Endothelial cell of umbilical vein (primary cell): ENCODE measurements at regions not wholly inside any gene's neighbourhood (a gene's known extent, or its start where the extent isn't known, plus 50 kb on each side); places are given as distances from the start of the nearest gene placed in this dataset.

ENCODE experiments used
- BruUV-seq: library from RNA; stranded (reverse); fragments of 400-500 nt; replicated peaks from 2 replicates; lab custom pipeline; 2021; lab: Mats Ljungman, UMichigan
- CTCF ChIA-PET: fragments of 300-600, 350-600 bp; sonication (Branson Sonifier 250); formaldehyde crosslinking; loops from one replicate; lab custom pipeline; 2021; ENCODE audit warnings: antibody characterized with exemption, inconsistent platforms; lab: Charles Lee
- POLR2A ChIA-PET: fragments of 300-600, 350-600 bp; sonication (Branson Sonifier 250); formaldehyde crosslinking; loops from one replicate; lab custom pipeline; 2021; ENCODE audit warnings: antibody characterized with exemption, inconsistent platforms; lab: Charles Lee
- DNase-seq: peaks from one replicate; pipeline ENCODE4 v3.0.0-alpha.2; 2011; ENCODE audit warnings: low read depth, low spot score
- FAIRE-seq: peaks from 2 replicates; lab custom pipeline; 2011; peaks lifted over from hg19 to GRCh38; lab: Jason Lieb, UNC
- H2AFZ ChIP-seq: 2 replicates; pipeline ENCODE4 v1.6.0; 2012; ENCODE audit warnings: low read depth, low read length, control low read depth, inconsistent platforms
- H3K27ac ChIP-seq: 2 replicates; pipeline ENCODE4 v1.5.1; 2011; ENCODE audit warnings: low read depth, mild to moderate bottlenecking, control low read depth, low read length, moderate library complexity; ENCODE audit not compliant: insufficient read depth
- H3K27me3 ChIP-seq, 2 experiments: 2 replicates each; pipeline versions ENCODE4 v1.6.0 to v1.6.1; 2011; ENCODE audit warnings: low read length in 2 of 2, mixed read lengths in 1 of 2; ENCODE audit not compliant: control insufficient read depth in 2 of 2, insufficient read depth in 2 of 2
- H3K36me3 ChIP-seq, 2 experiments: 2 replicates in 1 of 2; 3 replicates in 1 of 2; pipeline ENCODE4 v1.5.1; 2011; ENCODE audit warnings: low read length in 2 of 2, mild to moderate bottlenecking in 1 of 2, moderate library complexity in 1 of 2; ENCODE audit not compliant: control insufficient read depth in 2 of 2, insufficient read depth in 2 of 2; ENCODE audit errors: extremely low read depth in 1 of 2
- H3K4me1 ChIP-seq: 3 replicates; pipeline ENCODE4 v1.5.1; 2011; ENCODE audit warnings: mild to moderate bottlenecking, low read length; ENCODE audit not compliant: control insufficient read depth, insufficient read depth; ENCODE audit errors: extremely low read depth
- H3K4me2 ChIP-seq: 2 replicates; pipeline ENCODE4 v1.6.1; 2011; ENCODE audit warnings: low read length, control low read depth, mixed read lengths; ENCODE audit not compliant: insufficient read depth
- H3K4me3 ChIP-seq, 3 experiments: fragments of 200-600 bp in 1 of 3; sonication (generic), shearing (Covaris generic) in 1 of 3; replicated peaks in 1 of 3; 2 replicates each; pipeline ENCODE4 v1.5.1; 2011 to 2016; ENCODE audit warnings: control low read depth in 3 of 3, low read length in 3 of 3, mild to moderate bottlenecking in 2 of 3, inconsistent platforms in 1 of 3, low read depth in 1 of 3, moderate library complexity in 1 of 3; ENCODE audit not compliant: insufficient read depth in 1 of 3
- H3K79me2 ChIP-seq: 2 replicates; pipeline ENCODE4 v1.6.0; 2012; ENCODE audit warnings: low read length, inconsistent platforms; ENCODE audit not compliant: control insufficient read depth, insufficient read depth
- H3K9ac ChIP-seq: replicated peaks from 2 replicates; pipeline ENCODE3; 2011; ENCODE audit warnings: low read length, control low read depth; ENCODE audit not compliant: insufficient read depth; ENCODE audit errors: extremely low read depth
- H3K9me1 ChIP-seq: replicated peaks from 3 replicates; pipeline ENCODE4 v1.6.0; 2011; ENCODE audit warnings: mild to moderate bottlenecking, low read length; ENCODE audit not compliant: control insufficient read depth, insufficient read depth; ENCODE audit errors: extremely low read depth
- H3K9me3 ChIP-seq: replicated peaks from 2 replicates; pipeline ENCODE4 v1.5.1; 2012; ENCODE audit warnings: low read length, inconsistent platforms; ENCODE audit not compliant: control insufficient read depth, insufficient read depth
- H4K20me1 ChIP-seq: replicated peaks from 2 replicates; pipeline ENCODE3; 2011; ENCODE audit warnings: mild to moderate bottlenecking, low read length; ENCODE audit not compliant: control insufficient read depth, insufficient read depth; ENCODE audit errors: extremely low read depth
- CTCF ChIP-seq, 2 donors: IDR thresholded peaks; 1 replicate in 1 of 2; 2 replicates in 1 of 2; pipeline ENCODE4 v1.5.1; 2011; ENCODE audit warnings: low read length in 2 of 2, mild to moderate bottlenecking in 2 of 2, moderate library complexity in 2 of 2, control low read depth in 1 of 2, inconsistent platforms in 1 of 2, low read depth in 1 of 2; ENCODE audit not compliant: insufficient read depth in 1 of 2; ENCODE audit errors: extremely low read depth in 1 of 2
- EZH2 ChIP-seq: IDR thresholded peaks from 2 replicates; pipeline ENCODE4 v1.6.1; 2012; ENCODE audit warnings: borderline replicate concordance, low read depth, mild to moderate bottlenecking, moderate library complexity, low read length, inconsistent platforms; ENCODE audit not compliant: severe bottlenecking
- FOS ChIP-seq: IDR thresholded peaks from 2 replicates; pipeline ENCODE4 v1.6.1; 2011; ENCODE audit warnings: mild to moderate bottlenecking, low read length, moderate library complexity, borderline replicate concordance; ENCODE audit not compliant: insufficient read depth
- GATA2 ChIP-seq: IDR thresholded peaks from 2 replicates; pipeline ENCODE4 v1.7.0; 2011; ENCODE audit warnings: low read depth, mild to moderate bottlenecking, moderate library complexity, mixed read lengths, low read length; ENCODE audit not compliant: insufficient read length, insufficient read depth
- JUN ChIP-seq: IDR thresholded peaks from 2 replicates; pipeline ENCODE4 v1.6.1; 2011; ENCODE audit warnings: borderline replicate concordance, low read depth; ENCODE audit not compliant: insufficient read length, insufficient read depth
- MYC ChIP-seq: IDR thresholded peaks from one replicate; pipeline ENCODE4 v1.6.1; 2011; ENCODE audit warnings: mild to moderate bottlenecking, low read depth, low read length
- POLR2A ChIP-seq: IDR thresholded peaks from 2 replicates; pipeline ENCODE4 v1.6.1; 2012; ENCODE audit warnings: low read depth, mild to moderate bottlenecking, control low read depth, low read length
- POLR2AphosphoS5 ChIP-seq: IDR thresholded peaks from 2 replicates; pipeline ENCODE4 v1.6.1; 2012; ENCODE audit warnings: low read depth, mild to moderate bottlenecking, control low read depth, low read length, moderate library complexity; ENCODE audit not compliant: insufficient read depth
- dilution Hi-C: fragments of 300-500 bp; cut with MboI; formaldehyde crosslinking; loops from one replicate; pipeline ENCODE4 v1.15.0; 2019; ENCODE audit warnings: low sequenced_read_pairs; ENCODE audit not compliant: extremely low pct_ligation_motif_present
- intact Hi-C: fragments of 100-400 bp; cut with micrococcal nuclease; formaldehyde crosslinking; loops from one replicate; pipeline ENCODE4 v1.10.0; 2022
- TF ChIP-seq, protein P1 (sequence below): IDR thresholded peaks from 2 replicates; pipeline ENCODE4 v1.6.1; 2011; ENCODE audit not compliant: insufficient read depth, insufficient read length

DNA sequence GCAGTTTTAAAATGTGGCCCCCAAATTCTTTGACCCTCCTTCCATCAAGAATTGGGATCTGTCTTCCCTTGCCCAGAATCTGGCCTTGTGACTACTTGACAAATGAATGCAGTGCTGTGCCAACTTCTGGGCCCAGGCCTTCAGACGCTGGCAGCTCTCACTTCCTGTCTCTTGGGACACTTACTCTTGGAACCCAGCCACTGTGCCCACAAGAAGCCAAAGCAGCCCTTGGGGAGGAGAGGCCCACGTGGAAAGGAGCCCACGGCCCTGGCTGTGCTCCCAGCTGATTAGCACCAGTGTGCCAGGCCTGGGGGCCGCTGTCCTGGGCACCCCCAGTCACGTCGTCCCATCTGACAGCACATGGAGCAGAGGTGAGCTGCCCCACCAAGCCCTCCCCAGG lies 56.6 kb downstream of the RPL37A start:
- POLR2A ChIA-PET = interaction anchor here (0.6 kb wide), 1 partner anchor 37 kb away, joined by 3 read pairs; no protein-coding TSS in a partner anchor
- CTCF ChIA-PET = interaction anchor here (0.7 kb wide), 1 partner anchor 82 kb away, joined by 3 read pairs; no protein-coding TSS in a partner anchor
- H3K9me1 ChIP-seq = no peaks in the 10 kb centered on the region
- no peaks in the 10 kb centered on the region for H3K79me2 ChIP-seq
- H2AFZ ChIP-seq = no peak overlapping the region
- no peak for FAIRE-seq
- peak; percentile 42 for DNase-seq
- peaks cover 6% of the 10 kb centered on the region for H3K4me1 ChIP-seq
- BruUV-seq = no TSS peak
- intact Hi-C loops (no loop called here), dilution Hi-C loops (no loop called here)
- TF ChIP-seq POLR2A (no peak), JUN (no peak), POLR2AphosphoS5 (no peak), CTCF (IDR thresholded peaks at IDR 0.05; ENCODE audit: extremely low read depth in 1 of 2, insufficient read depth in 1 of 2, low read depth in 1 of 2, low read length in 2 of 2) (no peak), GATA2 (no peak), FOS (no peak), EZH2 (no peak), MYC (no peak)
- TF ChIP-seq, protein P1, sequence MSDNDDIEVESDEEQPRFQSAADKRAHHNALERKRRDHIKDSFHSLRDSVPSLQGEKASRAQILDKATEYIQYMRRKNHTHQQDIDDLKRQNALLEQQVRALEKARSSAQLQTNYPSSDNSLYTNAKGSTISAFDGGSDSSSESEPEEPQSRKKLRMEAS = no peak
- H3K4me3 ChIP-seq = no peak overlapping the region
- no peak overlapping the region for H3K27ac ChIP-seq
- H3K9me3 ChIP-seq = no peaks in the 10 kb centered on the region
- H3K27me3 ChIP-seq = no peaks in the 10 kb centered on the region
- no peaks in the 10 kb centered on the region for H3K36me3 ChIP-seq
- no peak overlapping the region for H3K4me2 ChIP-seq
- H4K20me1 ChIP-seq = no peaks in the 10 kb centered on the region
- no peak overlapping the region for H3K9ac ChIP-seq
